HG02870 (cell line): ENCODE measurements at regions not wholly inside any gene's neighbourhood (a gene's known extent, or its start where the extent isn't known, plus 50 kb on each side); places are given as distances from the start of the nearest gene placed in this dataset.
"Not testable (repeated sequence)": the region's sequence is repeated elsewhere in the genome, so short reads cannot be mapped to it uniquely, and the experiment has no call there.

Source experiments
- ATAC-seq: cut with Tn5 transposase; IDR thresholded peaks from one replicate; pipeline ENCODE4 v1.9.1; 2021; ENCODE audit warnings: mild to moderate bottlenecking, moderate library complexity; ENCODE audit not compliant: unreplicated experiment

DNA sequence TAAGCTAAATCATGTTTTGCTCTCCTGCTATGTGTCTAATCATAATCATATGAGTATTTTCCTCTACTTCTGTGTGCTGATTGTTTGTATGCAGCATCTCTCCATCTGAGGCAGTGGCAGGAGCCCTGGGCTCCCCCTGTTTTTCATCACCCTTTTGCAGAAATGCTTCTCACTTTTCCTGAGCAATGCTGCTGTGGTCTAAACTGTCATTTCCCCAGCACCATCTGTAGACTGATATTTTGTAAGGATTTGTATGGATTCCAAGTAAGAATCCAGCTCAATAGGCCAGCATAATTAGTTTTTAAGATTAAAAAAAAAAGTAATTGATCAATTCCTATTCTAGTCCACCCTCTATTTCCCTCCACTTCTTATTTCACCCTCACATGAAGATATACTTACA, 257.0 kb upstream of the CPHXL start:
- no peak for ATAC-seq

DNA sequence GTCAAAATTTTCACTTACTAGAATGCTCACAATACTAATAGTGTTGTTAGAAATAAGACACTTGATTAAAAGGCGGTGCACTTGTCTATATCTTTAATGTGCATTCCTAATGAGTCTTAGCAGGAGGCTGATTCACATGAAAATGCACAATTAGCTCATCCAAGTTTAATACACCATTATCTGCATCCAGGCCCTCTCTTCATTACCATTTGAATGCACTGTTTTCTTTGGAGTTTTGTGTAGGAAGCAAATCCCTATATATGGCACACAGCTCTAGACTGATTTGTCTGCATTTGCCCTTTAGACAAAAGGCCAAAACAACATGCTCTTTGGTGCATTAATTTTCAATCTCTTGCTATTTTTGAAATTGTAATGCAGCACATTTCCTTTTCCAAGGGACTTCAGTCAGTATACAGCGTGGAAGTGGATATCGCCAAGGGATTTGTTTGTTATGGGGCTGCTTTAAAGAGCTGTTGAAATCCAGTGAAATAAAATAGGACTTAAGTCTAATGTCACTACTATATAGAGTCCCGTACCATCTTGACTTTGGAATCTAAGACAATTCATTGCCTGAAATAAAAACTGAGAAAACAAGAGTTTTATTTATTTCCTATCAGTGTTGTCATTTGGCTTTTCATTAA, 257.6 kb upstream of the CPHXL start:
- no peak for ATAC-seq

- ATAC-seq, result no peak
Measured at GRCh38 chr16:75987323-75987722, 261.0 kb upstream of the CPHXL start.

DNA sequence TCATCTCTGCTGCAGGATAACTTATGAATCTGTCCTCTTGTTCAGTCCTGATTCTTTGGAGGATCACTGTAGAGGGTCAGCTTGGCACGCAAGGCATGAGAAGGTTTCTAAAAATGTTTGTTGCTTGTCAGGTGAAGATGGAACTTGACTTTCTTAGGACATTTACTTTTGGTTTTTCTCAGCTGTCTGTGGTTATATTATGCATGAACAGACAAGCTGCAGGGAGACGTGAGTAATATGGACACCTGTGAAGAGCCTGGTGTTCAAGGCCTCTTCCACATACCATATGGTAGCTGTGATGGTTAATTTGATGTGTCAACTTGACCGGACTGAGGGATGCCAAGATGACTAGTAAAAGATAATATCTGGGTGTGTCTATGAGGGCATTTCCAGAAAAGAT, 270.2 kb upstream of the CPHXL start:
- peak; percentile 79 for ATAC-seq

GRCh38 chr16:75997606-75998005, 271.3 kb upstream of the CPHXL start:
- no peak for ATAC-seq

- no peak for ATAC-seq
Measured at GRCh38 chr16:76007645-76008044, 269.6 kb upstream of the CNTNAP4 start.

GRCh38 chr16:76023835-76024234, 253.4 kb upstream of the CNTNAP4 start:
- no peak for ATAC-seq

GRCh38 chr16:76035689-76036088, 241.5 kb upstream of the CNTNAP4 start:
- ATAC-seq, result no peak

DNA sequence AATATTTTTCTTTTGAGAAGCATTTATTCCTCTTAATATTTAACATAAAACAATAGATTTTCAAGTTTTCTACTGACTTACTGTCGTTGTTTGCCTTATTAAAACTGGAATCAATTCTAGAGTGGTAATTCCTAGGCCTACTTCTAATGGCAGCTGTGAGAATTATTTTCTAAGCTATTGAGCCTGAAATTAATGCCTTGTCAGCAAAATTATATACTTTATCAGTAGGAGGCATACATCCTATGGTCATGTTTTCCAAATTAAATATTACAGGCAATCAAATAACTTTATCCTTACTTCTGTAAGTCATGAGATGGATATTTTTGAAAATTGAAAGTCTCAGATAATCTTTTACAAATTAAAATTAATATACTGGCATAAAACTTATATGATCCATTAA, 239.1 kb upstream of the CNTNAP4 start:
- no peak for ATAC-seq

- no peak for ATAC-seq
Measured at GRCh38 chr16:76052725-76053124, 224.5 kb upstream of the CNTNAP4 start.

DNA sequence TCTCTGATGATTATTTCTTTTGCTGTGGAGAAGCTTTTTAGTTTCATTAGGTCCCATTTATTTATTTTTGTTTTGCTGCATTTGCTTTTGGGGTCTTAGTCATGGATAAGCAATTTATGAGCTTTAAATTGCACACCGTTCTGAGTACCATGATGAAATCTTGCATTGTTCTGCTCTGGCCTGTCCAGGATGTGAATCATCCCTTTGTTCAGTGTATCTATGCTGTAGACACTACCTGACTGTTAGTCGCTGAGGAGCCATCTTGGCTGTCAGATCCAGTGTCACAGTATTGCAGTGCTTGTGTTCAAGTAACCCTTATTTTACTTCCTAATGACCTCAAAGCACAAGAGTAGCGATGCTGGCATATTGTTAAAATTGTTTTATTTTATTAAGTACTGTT, 218.0 kb upstream of the CNTNAP4 start:
- no peak for ATAC-seq

DNA sequence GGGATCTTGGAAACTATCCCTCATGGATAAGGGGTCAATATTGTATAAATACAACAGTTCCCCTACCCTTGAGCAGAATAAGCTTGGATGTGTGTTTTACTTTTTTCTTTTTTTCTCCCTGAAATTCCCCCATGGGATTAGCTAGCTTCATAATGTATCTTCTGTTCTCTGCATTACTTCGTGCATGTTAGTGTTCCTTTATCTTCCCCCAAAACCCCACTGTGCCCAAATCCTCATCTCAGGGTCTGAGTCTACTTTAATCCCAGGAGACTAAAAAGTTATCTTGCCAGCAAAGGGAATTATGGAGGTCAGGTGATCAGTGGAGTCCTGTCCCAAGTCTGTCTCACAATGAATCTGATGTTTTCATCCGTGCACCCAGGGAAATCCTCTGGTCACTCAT, 217.5 kb upstream of the CNTNAP4 start:
- no peak for ATAC-seq

GRCh38 chr16:76071690-76072089, 205.5 kb upstream of the CNTNAP4 start:
- no peak for ATAC-seq

GRCh38 chr16:76081967-76082366, 195.2 kb upstream of the CNTNAP4 start:
- peak; percentile 65 for ATAC-seq

DNA sequence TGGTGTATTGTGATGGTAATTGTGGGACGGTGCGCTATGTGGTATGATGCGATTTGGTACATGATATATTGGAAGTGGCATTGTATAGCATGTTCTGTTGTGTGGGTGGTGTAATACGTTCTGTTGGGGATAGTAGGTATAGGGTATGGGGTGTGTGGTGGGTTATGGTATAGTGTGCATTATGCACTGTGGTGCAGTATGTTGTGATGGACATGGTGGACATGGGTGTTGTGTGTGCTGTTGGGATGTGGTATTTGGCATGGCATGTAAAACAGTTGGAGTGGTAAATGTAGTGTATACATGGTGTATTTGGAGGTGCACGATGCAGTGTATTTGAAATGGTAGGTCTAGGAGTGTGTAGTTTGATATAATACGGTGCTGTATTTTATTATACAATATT, 170.6 kb upstream of the CNTNAP4 start:
- no peak for ATAC-seq

GRCh38 chr16:76108460-76108859, 168.7 kb upstream of the CNTNAP4 start:
- ATAC-seq, result no peak

- no peak for ATAC-seq
Measured at GRCh38 chr16:76114681-76115080, 162.5 kb upstream of the CNTNAP4 start.

DNA sequence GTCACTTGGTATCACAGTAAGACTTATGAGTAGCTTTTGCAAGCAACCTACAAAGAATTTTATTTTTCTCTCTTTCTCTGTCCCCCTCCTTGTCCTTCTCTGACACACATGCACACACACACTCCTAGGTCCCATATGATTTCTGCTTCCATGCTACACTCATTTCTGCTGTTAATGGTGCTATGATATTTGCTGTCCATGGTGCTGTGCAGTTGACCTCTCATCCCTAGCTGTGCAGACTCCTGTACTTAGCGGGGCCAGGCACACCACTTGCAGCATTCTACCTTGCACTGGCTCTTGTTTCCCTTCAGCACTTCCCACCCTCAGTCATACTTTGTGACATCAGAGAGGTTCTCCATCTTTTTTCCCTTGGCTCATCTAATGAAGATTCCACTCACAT, 158.9 kb upstream of the CNTNAP4 start:
- no peak for ATAC-seq

DNA sequence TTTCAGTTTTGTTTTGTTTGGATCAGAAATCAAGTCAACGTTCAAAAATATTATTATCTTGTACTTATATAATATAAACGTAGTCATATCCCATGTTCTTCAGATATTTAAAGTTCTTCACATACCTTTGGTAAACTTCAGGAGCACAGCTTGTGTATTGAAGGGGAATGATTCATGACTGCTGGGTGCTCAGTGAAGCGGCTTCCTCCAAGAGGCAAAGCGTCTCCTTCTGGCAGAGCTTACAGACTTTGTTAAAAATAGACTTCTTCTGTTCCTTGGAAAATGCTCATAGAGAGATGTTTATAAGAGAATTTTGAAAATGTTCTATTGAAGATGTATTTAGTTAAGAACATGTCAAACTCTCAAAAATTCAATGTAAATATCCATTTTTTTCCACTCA, 155.6 kb upstream of the CNTNAP4 start:
- no peak for ATAC-seq

GRCh38 chr16:76123966-76124365, 153.2 kb upstream of the CNTNAP4 start:
- ATAC-seq, result no peak

DNA sequence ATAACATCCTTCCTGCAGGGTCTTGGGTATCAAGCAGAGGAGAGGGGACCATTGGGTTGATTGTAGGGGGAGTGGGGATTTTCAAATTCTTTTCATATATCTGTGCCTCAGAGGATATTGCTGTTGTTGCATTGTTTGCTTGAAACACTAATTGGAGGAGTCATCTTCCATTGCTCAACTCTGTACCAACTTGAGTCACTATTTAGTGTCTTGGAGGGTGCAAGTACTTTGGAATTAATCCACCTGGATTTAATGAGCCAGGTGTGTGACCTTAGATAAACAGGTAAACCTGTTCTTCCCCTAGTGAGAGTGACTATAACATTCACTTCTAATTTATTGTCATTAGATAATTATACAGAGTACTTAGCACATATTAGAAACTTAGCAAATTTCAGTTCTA, 151.3 kb upstream of the CNTNAP4 start:
- ATAC-seq, result no peak

DNA sequence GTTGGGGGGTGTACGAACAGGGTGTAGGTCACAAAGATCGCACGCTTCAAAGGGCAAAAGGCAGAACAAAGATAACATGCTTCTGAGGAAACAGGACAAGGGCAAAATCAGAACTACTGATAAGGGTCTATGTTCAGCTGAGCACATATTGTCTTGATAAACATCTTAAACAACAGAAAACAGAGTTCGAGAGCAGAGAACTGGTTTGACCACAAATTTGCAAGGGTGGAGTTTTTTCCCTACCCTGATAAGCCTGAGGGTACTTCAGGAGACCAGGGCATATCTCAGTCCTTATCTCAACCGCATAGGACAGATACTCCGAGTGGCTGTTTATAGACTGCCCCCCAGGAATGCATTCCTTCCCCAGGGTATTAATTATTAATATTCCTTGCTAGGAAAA, 139.1 kb upstream of the CNTNAP4 start:
- not testable (repeated sequence) for ATAC-seq

DNA sequence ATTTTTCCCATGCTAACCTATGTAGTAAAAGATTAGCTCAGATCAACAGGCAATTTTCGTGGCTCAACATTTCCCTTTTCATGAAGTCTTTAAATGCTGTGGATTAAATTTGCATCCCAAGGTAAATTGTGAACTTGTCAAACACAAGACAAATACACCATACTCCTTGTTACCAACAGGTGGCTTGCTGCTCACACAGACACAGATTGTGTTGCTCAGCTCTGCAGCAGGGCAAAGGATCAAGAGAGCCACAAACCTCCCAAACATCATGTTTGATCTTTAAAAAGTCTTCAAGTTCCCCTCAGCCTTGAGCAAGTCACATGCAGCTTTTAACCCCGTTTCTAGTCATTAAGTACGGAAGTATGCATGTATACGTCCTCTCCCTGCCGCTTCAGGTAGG, 119.6 kb upstream of the CNTNAP4 start:
- ATAC-seq, result no peak
